ENCODE measurements at regions not wholly inside any gene's neighbourhood (a gene's known extent, or its start where the extent isn't known, plus 50 kb on each side); places are given as distances from the start of the nearest gene placed in this dataset.

GRCh38 chr6:56787209-56787608 is 144.5 kb upstream of the DST start:
- Histone ChIP-seq H4K5ac (ENCODE audit: insufficient read length, low read depth, low read length) (no peak overlapping the region), H2BK20ac (ENCODE audit: low read depth, low read length, poor library complexity, severe bottlenecking) (no peak overlapping the region), H3K4ac (ENCODE audit: low read depth, low read length) (no peak overlapping the region), H2BK15ac (ENCODE audit: low read depth, low read length) (no peak overlapping the region), H4K20me1 (ENCODE audit: control insufficient read depth, insufficient read depth, insufficient read length) (no peaks in the 10 kb centered on the region), H3K27me3 (ENCODE audit: insufficient read depth, low read length) (no peaks in the 10 kb centered on the region), H3K79me1 (ENCODE audit: insufficient read depth, low read depth, low read length, poor library complexity, severe bottlenecking) (no peaks in the 10 kb centered on the region), H3K9ac (ENCODE audit: extremely low read depth, insufficient read length, low read length) (no peak overlapping the region), H2BK120ac (ENCODE audit: low read depth, low read length, poor library complexity, severe bottlenecking) (no peak overlapping the region), H3T11ph (ENCODE audit: low read length) (no peak overlapping the region), H3K56ac (ENCODE audit: insufficient read length, low read depth, low read length) (no peak overlapping the region), H2AK5ac (ENCODE audit: insufficient read length, low read length) (no peak overlapping the region), H3K9me3 (ENCODE audit: control insufficient read depth, low read depth, low read length) (no peaks in the 10 kb centered on the region), H2BK12ac (ENCODE audit: insufficient read length, low read depth, low read length) (no peak overlapping the region), H4K91ac (ENCODE audit: insufficient read length, low read depth, low read length) (no peak overlapping the region), H3K14ac (ENCODE audit: insufficient read depth, low read length) (no peak overlapping the region), H4K8ac (replicated peaks; ENCODE audit: insufficient read length, low read depth, low read length) (no peak overlapping the region), H3K27ac (ENCODE audit: insufficient read length, low read depth, low read length) (no peak overlapping the region), H3K4me2 (ENCODE audit: insufficient read depth, insufficient read length, low read length) (no peak overlapping the region), H3K4me1 (ENCODE audit: insufficient read depth, low read length) (no peaks in the 10 kb centered on the region; the same call in 1 of the 2 replicates), H3K79me2 (ENCODE audit: insufficient read depth, low read length) (peaks cover 2% of the 10 kb centered on the region; the same call in 1 of the 2 replicates), H2AFZ (ENCODE audit: low read length) (no peak overlapping the region), H2BK5ac (ENCODE audit: insufficient read length, low read length) (no peak overlapping the region), H3K23ac (ENCODE audit: insufficient read length, low read depth, low read length) (no peak overlapping the region), H3K18ac (ENCODE audit: insufficient read length, low read depth, low read length) (no peak overlapping the region), H3K23me2 (ENCODE audit: insufficient read length, low read depth, low read length, poor library complexity, severe bottlenecking) (no peaks in the 10 kb centered on the region)
- DNase-seq: no peak
- peaks cover 15% of the 10 kb centered on the region in 2 experiments for H3K9me3 Mint-ChIP-seq
- WGBS (ENCODE audit: extremely low coverage, insufficient read length, low lambda C conversion rate): no CpG with 5 or more reads among the region's 1 CpG
- H3K27ac Mint-ChIP-seq: no peak overlapping the region
- H3K27me3 Mint-ChIP-seq (ENCODE audit: low read depth): no peaks in the 10 kb centered on the region
- peaks cover 27 to 30% of the 10 kb centered on the region in 2 experiments for H3K4me1 Mint-ChIP-seq
- no peak for TF ChIP-seq CTCF (conservative IDR thresholded peaks at IDR 0.05)
- peaks cover 12 to 25% (median 23%) of the 10 kb centered on the region in 3 experiments for H3K36me3 Mint-ChIP-seq (ENCODE audit: insufficient read depth in 1 of 3, low read depth in 3 of 3)
- H3K4me3 Mint-ChIP-seq: no peak overlapping the region
